Colonic mucosa (tissue), 4 donors: ENCODE measurements at regions not wholly inside any gene's neighbourhood (a gene's known extent, or its start where the extent isn't known, plus 50 kb on each side); places are given as distances from the start of the nearest gene placed in this dataset.

Experiments used
- DNase-seq: peaks from one replicate; pipeline ENCODE4 v3.0.0-alpha.2; 2020
- H3K27ac ChIP-seq: fragments of 200-600 bp; one replicate; pipeline ENCODE4 v1.8.0; 2021
- H3K27me3 ChIP-seq: fragments of 200-600 bp; one replicate; pipeline ENCODE4 v1.8.0; 2021
- H3K36me3 ChIP-seq: fragments of 200-600 bp; one replicate; pipeline ENCODE4 v1.8.0; 2021
- H3K4me1 ChIP-seq: fragments of 200-600 bp; one replicate; pipeline ENCODE4 v1.8.0; 2021; ENCODE audit warnings: mild to moderate bottlenecking
- H3K4me3 ChIP-seq: fragments of 200-600 bp; one replicate; pipeline ENCODE4 v1.8.0; 2021
- H3K9ac ChIP-seq, 2 donors: one replicate each; pipeline ENCODE4 v1.7.0; 2013; ENCODE audit warnings: control low read depth in 2 of 2, low read depth in 2 of 2, low read length in 2 of 2
- H3K9me3 ChIP-seq: fragments of 200-600 bp; one replicate; pipeline ENCODE4 v1.8.0; 2021
- CTCF ChIP-seq: fragments of 200-600 bp; IDR thresholded peaks from one replicate; pipeline ENCODE4 v1.8.0; 2022; ENCODE audit warnings: antibody characterized with exemption, mild to moderate bottlenecking
- intact Hi-C: fragments of 100-400 bp; cut with DNase I; formaldehyde crosslinking; loops from one replicate; pipeline ENCODE4 v1.14.1; 2022
- donor health status: healthy.
- donor health status: DM: no; HTN: no; CAD: no.
- donor health status: DM: no; HTN: no; CAD: no.

GRCh38 chr6:51398064-51398705 lies 579.5 kb downstream of the TFAP2B start:
- Histone ChIP-seq H3K4me3 (no peak overlapping the region), H3K27me3 (no peaks in the 10 kb centered on the region), H3K4me1 (no peaks in the 10 kb centered on the region), H3K27ac (no peak overlapping the region), H3K9me3 (no peaks in the 10 kb centered on the region), H3K36me3 (no peaks in the 10 kb centered on the region), H3K9ac (no peak overlapping the region)
- no peak for TF ChIP-seq CTCF
- intact Hi-C loops = no loop called here
- no peak for DNase-seq

GRCh38 chr6:51398793-51399192 lies 580.1 kb downstream of the TFAP2B start:
- Histone ChIP-seq H3K27ac (no peak overlapping the region), H3K4me1 (no peaks in the 10 kb centered on the region), H3K27me3 (no peaks in the 10 kb centered on the region), H3K36me3 (no peaks in the 10 kb centered on the region), H3K4me3 (no peak overlapping the region), H3K9me3 (no peaks in the 10 kb centered on the region), H3K9ac (no peak overlapping the region)
- no peak for TF ChIP-seq CTCF
- DNase-seq = no peak
- intact Hi-C loops = no loop called here

- no peak for DNase-seq
- Histone ChIP-seq H3K4me3 (no peak overlapping the region), H3K36me3 (no peaks in the 10 kb centered on the region), H3K4me1 (no peaks in the 10 kb centered on the region), H3K27ac (no peak overlapping the region), H3K9ac (no peak overlapping the region), H3K9me3 (no peaks in the 10 kb centered on the region), H3K27me3 (no peaks in the 10 kb centered on the region)
- intact Hi-C loops = no loop called here
- TF ChIP-seq CTCF = no peak
Measured at GRCh38 chr6:51410453-51410852, 591.8 kb downstream of the TFAP2B start.

GRCh38 chr6:51411496-51412125 lies 592.9 kb downstream of the TFAP2B start:
- Histone ChIP-seq H3K27ac (no peak overlapping the region), H3K9me3 (no peaks in the 10 kb centered on the region), H3K4me3 (no peak overlapping the region), H3K4me1 (no peaks in the 10 kb centered on the region), H3K9ac (no peak overlapping the region), H3K36me3 (no peaks in the 10 kb centered on the region), H3K27me3 (no peaks in the 10 kb centered on the region)
- TF ChIP-seq CTCF = no peak
- intact Hi-C loops = no loop called here
- DNase-seq = no peak

- Histone ChIP-seq H3K4me1 (no peaks in the 10 kb centered on the region), H3K27ac (no peak overlapping the region), H3K27me3 (no peaks in the 10 kb centered on the region), H3K4me3 (no peak overlapping the region), H3K36me3 (no peaks in the 10 kb centered on the region), H3K9ac (no peak overlapping the region), H3K9me3 (no peaks in the 10 kb centered on the region)
- TF ChIP-seq CTCF = no peak
- no peak for DNase-seq
- intact Hi-C loops = no loop called here
Measured at GRCh38 chr6:51414361-51414760, 595.7 kb downstream of the TFAP2B start.
